ENCODE measurements at regions not wholly inside any gene's neighbourhood (a gene's known extent, or its start where the extent isn't known, plus 50 kb on each side); places are given as distances from the start of the nearest gene placed in this dataset.
A peak's percentile ranks its signal among the peaks of the same experiment; 100 is the strongest.

- DNase-seq: no peak
Observed at GRCh38 chr18:2293109-2293839, 278.0 kb downstream of the METTL4 start.

- DNase-seq: no peak
Observed at GRCh38 chr18:2301316-2301715, 270.0 kb downstream of the METTL4 start.

DNA sequence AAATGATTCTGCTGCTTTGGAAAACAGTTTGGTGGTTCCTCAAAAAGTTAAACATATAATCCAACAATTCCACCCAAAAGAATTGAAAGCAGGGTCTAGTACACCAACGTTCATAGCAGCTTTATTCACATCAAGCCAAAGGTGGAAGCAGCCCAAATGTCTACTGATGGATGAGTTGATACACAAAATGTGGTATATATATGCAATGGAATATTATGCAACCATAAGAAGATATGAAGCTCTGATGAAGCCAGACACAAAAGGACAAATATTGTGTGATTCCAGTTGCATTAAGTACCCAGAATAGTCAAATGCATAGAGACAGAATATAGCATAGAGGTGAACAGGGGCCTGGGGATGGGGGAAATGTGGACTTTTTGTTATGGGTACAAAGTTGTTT, 269.3 kb downstream of the METTL4 start:
- DNase-seq: no peak

GRCh38 chr18:2302628-2303516, 268.4 kb downstream of the METTL4 start:
- no peak for DNase-seq

GRCh38 chr18:2303517-2304238, 267.6 kb downstream of the METTL4 start:
- no peak for DNase-seq

- no peak for DNase-seq
Observed at GRCh38 chr18:2304378-2305175, 266.7 kb downstream of the METTL4 start.

GRCh38 chr18:2306606-2307005, 264.7 kb downstream of the METTL4 start:
- DNase-seq: no peak

GRCh38 chr18:2310886-2311285, 260.4 kb downstream of the METTL4 start:
- no peak for DNase-seq

DNA sequence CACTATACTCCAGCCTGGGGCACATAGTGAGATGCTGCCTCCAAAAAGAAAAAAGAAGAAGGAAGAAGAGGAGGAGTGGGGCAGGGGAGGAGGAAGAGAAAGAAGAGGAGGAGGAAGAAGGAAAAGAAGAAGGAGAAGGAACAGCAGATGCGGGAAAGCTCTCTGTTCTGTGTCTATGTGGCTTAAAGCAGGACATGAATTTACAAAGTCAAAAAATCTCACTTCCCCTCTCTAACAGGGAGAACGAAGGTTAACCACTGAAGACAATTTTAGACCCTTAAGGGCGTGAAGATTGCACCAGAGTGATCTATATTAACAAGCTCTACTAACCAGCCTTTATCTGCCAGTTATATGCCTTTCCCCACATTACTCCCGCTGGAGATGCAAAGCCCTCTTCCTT, 258.9 kb downstream of the METTL4 start:
- peak; percentile 54 for DNase-seq

DNA sequence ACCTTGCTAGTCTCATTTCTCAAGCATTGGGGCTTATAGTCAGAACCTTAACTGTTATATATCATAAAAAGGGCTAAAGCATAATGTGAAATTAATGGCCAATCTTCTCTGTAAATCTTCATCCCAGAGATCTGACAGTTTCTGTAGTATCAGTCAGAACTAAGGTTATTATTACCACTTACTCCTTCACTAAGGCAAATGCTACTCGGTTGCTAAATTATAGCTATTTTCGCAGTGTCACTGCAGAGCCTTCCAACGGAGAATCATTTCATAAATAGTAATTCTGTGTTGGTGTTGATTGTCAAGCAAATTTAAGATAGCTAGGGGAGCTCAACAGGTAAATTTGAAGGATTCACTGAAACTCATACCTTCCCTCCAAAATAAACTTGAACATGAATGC, 258.0 kb downstream of the METTL4 start:
- no peak for DNase-seq

DNA sequence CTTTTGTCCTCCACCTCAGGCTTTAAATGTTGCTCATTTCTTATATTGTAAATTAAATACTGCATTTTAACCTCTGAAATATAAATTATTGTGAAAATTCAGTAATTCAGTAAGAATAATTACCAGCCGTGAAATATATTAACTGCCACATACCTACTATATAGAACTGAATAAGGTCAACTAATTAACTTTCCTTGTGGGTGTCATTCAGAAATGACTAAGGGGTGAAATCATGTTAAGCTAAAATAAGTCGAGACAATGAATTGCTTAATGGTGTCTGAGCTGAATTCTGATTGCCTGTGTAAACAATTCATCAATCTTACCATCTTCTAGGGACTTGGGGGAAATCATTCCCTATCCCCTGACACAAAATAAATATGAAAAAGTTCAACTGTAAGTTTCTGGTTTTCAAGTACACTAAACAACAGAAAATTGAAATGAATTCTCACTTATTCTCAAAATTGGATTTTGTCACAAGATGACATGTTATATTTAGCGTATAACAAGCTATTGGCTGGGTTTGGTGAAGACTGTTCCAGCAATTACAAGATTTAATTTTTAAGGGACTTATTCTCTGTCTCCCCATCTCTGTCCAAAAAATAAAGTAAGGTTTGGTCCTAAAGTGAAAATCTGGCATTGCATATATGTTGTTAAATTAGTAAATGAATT, 255.1 kb downstream of the METTL4 start:
- DNase-seq: no peak

- no peak for DNase-seq
Observed at GRCh38 chr18:2316751-2317696, 254.3 kb downstream of the METTL4 start.

GRCh38 chr18:2324459-2324858, 246.8 kb downstream of the METTL4 start:
- DNase-seq: no peak

- DNase-seq: no peak
Observed at GRCh38 chr18:2325308-2325849, 245.9 kb downstream of the METTL4 start.

GRCh38 chr18:2325933-2326332, 245.4 kb downstream of the METTL4 start:
- DNase-seq: no peak

- no peak for DNase-seq
Observed at GRCh38 chr18:2326999-2327398, 244.3 kb downstream of the METTL4 start.

DNA sequence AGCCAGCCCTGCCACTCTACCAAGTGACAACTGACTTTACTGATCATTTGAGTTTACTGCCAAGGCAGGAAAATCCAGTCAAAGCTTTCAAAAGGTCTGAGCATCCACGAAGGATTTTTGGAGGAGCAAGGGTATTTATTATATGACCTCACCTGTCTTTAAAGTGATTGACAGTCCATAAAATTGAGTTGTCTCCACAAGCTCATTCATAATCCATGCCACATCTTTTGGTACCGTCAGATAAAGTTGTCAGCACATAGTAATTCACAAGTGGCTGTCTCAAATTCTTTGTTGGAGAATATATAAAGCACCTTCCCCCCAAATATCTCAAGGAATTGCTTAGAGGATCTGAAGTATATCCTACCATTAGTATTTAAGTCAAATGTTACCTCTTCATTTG, 240.5 kb downstream of the METTL4 start:
- DNase-seq: no peak

DNA sequence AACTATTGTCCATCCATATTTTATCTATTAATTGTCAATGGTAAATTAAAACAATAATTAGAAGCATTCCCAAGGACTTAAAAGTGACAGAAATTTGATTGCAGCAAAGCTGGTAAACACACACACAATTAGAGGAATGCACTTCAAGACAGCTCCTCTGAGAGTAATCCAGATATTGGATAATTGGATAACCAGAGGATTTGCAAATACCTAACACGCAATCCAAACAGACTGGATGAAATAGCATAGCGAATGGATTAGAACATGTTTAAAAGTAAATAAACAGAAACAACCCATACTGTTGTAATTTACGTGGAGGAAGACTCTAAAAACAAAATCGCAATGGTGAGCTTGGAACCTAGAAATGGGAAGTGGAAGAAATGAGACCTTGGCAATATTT, 239.8 kb downstream of the METTL4 start:
- DNase-seq: no peak

GRCh38 chr18:2336690-2337392, 234.5 kb downstream of the METTL4 start:
- no peak for DNase-seq

DNA sequence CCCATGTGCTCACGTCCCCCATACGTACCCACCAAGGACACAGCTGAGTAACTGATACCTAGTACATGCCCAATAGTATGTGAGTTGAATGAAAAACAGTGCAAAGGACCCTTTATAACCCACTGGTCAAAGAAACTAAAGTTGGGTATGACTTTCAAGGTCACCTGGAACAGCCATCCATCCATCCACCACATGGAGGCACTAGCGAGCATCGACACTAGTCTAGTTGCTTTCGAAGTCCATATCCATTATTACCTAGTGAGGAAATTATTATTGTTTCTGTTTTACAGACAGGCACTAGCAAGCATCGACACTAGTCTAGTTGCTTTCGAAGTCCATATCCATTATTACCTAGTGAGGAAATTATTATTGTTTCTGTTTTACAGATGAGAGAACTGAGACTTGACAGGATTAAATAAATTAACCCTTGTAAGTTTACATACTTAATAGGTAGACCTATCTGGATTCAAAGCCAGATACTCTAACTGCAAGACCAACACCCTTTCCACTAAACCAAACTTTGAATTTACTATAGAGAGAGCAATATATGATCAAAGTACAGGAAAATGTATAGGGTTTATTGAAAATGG, 233.7 kb downstream of the METTL4 start:
- DNase-seq: no peak
